ENCODE measurements at regions not wholly inside any gene's neighbourhood (a gene's known extent, or its start where the extent isn't known, plus 50 kb on each side); places are given as distances from the start of the nearest gene placed in this dataset.

GRCh38 chr16:73923951-73924350 lies 372.7 kb upstream of the PSMD7 start:
- no peak for DNase-seq (ENCODE audit: low read depth)
- in situ Hi-C loops (cut with HindIII; ENCODE audit: low pct_unique_long_range_greater_than_20kb, low sequenced_read_pairs), result no loop called here

- in situ Hi-C loops (cut with HindIII; ENCODE audit: low pct_unique_long_range_greater_than_20kb, low sequenced_read_pairs), result no loop called here
- no peak for DNase-seq (ENCODE audit: low read depth)
These were observed 375.3 kb upstream of the PSMD7 start for GRCh38 chr16:73921295-73921694.

- in situ Hi-C loops (cut with HindIII; ENCODE audit: low pct_unique_long_range_greater_than_20kb, low sequenced_read_pairs), result no loop called here
- DNase-seq (ENCODE audit: low read depth), result no peak
These were observed 379.6 kb upstream of the PSMD7 start for GRCh38 chr16:73916829-73917594.

- in situ Hi-C loops (cut with HindIII; ENCODE audit: low pct_unique_long_range_greater_than_20kb, low sequenced_read_pairs), result no loop called here
- DNase-seq (ENCODE audit: low read depth), result no peak
These were observed 380.7 kb upstream of the PSMD7 start for GRCh38 chr16:73915935-73916334.

- in situ Hi-C loops (cut with HindIII; ENCODE audit: low pct_unique_long_range_greater_than_20kb, low sequenced_read_pairs), result no loop called here
- DNase-seq (ENCODE audit: low read depth), result no peak
These were observed 381.5 kb upstream of the PSMD7 start for GRCh38 chr16:73915140-73915539.

- DNase-seq (ENCODE audit: low read depth), result no peak
- in situ Hi-C loops (cut with HindIII; ENCODE audit: low pct_unique_long_range_greater_than_20kb, low sequenced_read_pairs), result no loop called here
These were observed 383.8 kb upstream of the PSMD7 start for GRCh38 chr16:73912850-73913249.

GRCh38 chr16:73912281-73912680 lies 384.3 kb upstream of the PSMD7 start:
- DNase-seq (ENCODE audit: low read depth), result no peak
- in situ Hi-C loops (cut with HindIII; ENCODE audit: low pct_unique_long_range_greater_than_20kb, low sequenced_read_pairs), result no loop called here

GRCh38 chr16:73909529-73910035 lies 387.0 kb upstream of the PSMD7 start:
- in situ Hi-C loops (cut with HindIII; ENCODE audit: low pct_unique_long_range_greater_than_20kb, low sequenced_read_pairs), result no loop called here
- no peak for DNase-seq (ENCODE audit: low read depth)

GRCh38 chr16:73891129-73891542 lies 405.5 kb upstream of the PSMD7 start:
- in situ Hi-C loops (cut with HindIII; ENCODE audit: low pct_unique_long_range_greater_than_20kb, low sequenced_read_pairs), result no loop called here

GRCh38 chr16:73890186-73891128 lies 406.2 kb upstream of the PSMD7 start:
- no peak for DNase-seq (ENCODE audit: low read depth)
- in situ Hi-C loops (cut with HindIII; ENCODE audit: low pct_unique_long_range_greater_than_20kb, low sequenced_read_pairs), result no loop called here

More at GRCh38 chr16:73891129-73891542, 405.5 kb upstream of the PSMD7 start:
- DNase-seq (ENCODE audit: low read depth), result no peak

- in situ Hi-C loops (cut with HindIII; ENCODE audit: low pct_unique_long_range_greater_than_20kb, low sequenced_read_pairs), result no loop called here
These were observed 407.6 kb upstream of the PSMD7 start for GRCh38 chr16:73888840-73889490.

GRCh38 chr16:73887911-73888310 lies 408.7 kb upstream of the PSMD7 start:
- no peak for DNase-seq (ENCODE audit: low read depth)
- in situ Hi-C loops (cut with HindIII; ENCODE audit: low pct_unique_long_range_greater_than_20kb, low sequenced_read_pairs), result no loop called here

More at GRCh38 chr16:73888840-73889490, 407.6 kb upstream of the PSMD7 start:
- no peak for DNase-seq (ENCODE audit: low read depth)

- in situ Hi-C loops (cut with HindIII; ENCODE audit: low pct_unique_long_range_greater_than_20kb, low sequenced_read_pairs), result no loop called here
- no peak for DNase-seq (ENCODE audit: low read depth)
These were observed 410.2 kb upstream of the PSMD7 start for GRCh38 chr16:73886426-73886825.

- in situ Hi-C loops (cut with HindIII; ENCODE audit: low pct_unique_long_range_greater_than_20kb, low sequenced_read_pairs), result no loop called here
- DNase-seq (ENCODE audit: low read depth), result no peak
These were observed 411.3 kb upstream of the PSMD7 start for GRCh38 chr16:73885319-73885718.

GRCh38 chr16:73883841-73884240 lies 412.8 kb upstream of the PSMD7 start:
- in situ Hi-C loops (cut with HindIII; ENCODE audit: low pct_unique_long_range_greater_than_20kb, low sequenced_read_pairs), result no loop called here
- no peak for DNase-seq (ENCODE audit: low read depth)

- DNase-seq (ENCODE audit: low read depth), result no peak
- in situ Hi-C loops (cut with HindIII; ENCODE audit: low pct_unique_long_range_greater_than_20kb, low sequenced_read_pairs), result no loop called here
These were observed 413.5 kb upstream of the PSMD7 start for GRCh38 chr16:73883126-73883525.

- no peak for DNase-seq (ENCODE audit: low read depth)
These were observed 414.0 kb upstream of the PSMD7 start for GRCh38 chr16:73882651-73883050.

GRCh38 chr16:73882033-73882432 lies 414.6 kb upstream of the PSMD7 start:
- no peak for DNase-seq (ENCODE audit: low read depth)
- in situ Hi-C loops (cut with HindIII; ENCODE audit: low pct_unique_long_range_greater_than_20kb, low sequenced_read_pairs), result no loop called here

More at GRCh38 chr16:73882651-73883050, 414.0 kb upstream of the PSMD7 start:
- in situ Hi-C loops (cut with HindIII; ENCODE audit: low pct_unique_long_range_greater_than_20kb, low sequenced_read_pairs), result no loop called here

- in situ Hi-C loops (cut with HindIII; ENCODE audit: low pct_unique_long_range_greater_than_20kb, low sequenced_read_pairs), result no loop called here
- DNase-seq (ENCODE audit: low read depth), result no peak
These were observed 417.0 kb upstream of the PSMD7 start for GRCh38 chr16:73879621-73880020.
